HG03460 (cell line): ENCODE measurements at regions not wholly inside any gene's neighbourhood (a gene's known extent, or its start where the extent isn't known, plus 50 kb on each side); places are given as distances from the start of the nearest gene placed in this dataset.
A peak's percentile ranks its signal among the peaks of the same experiment; 100 is the strongest.
"Not testable (repeated sequence)": the region's sequence is repeated elsewhere in the genome, so short reads cannot be mapped to it uniquely, and the experiment has no call there.

Source experiments
- ATAC-seq: cut with Tn5 transposase; IDR thresholded peaks from one replicate; pipeline ENCODE4 v1.9.1; 2021; ENCODE audit not compliant: unreplicated experiment

DNA sequence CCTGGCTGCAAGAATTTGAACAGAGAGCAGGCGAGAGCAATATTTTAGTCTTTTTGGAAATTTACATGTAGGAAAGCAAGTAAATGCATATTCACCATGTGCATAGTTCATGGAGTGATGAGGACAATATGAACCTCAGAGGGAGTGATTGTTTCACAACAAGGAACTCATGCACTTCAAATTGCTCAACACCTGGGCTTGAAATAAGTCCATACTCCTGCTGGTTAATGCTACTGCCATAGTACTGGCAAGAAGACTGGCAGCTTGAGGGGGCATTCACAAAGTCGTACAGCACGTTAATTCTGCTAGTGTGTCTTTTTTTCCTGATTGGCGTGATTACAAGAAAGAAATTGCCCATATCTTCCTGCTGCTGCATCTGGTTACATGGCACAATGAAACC is 267.6 kb downstream of the PCDH17 start:
- no peak for ATAC-seq

DNA sequence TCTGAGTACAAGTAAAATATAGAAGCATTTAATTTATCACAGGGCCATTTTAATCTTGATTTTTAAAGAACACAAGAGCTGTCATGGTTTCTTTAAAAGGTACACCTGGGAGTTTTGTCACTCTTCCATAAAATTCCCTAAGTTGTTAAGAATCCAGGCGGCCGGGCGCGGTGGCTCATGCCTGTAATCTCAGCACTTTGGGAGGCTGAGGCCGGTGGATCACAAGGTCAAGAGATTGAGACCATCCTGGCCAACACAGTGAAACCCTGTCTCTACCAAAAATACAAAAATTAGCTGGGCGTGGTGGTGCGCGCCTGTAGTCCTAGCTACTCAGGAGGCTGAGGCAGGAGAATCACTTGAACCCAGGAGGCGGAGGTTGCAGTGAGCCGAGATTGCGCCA is 278.3 kb downstream of the PCDH17 start:
- not testable (repeated sequence) for ATAC-seq

- ATAC-seq = no peak
These were observed 286.5 kb downstream of the PCDH17 start for GRCh38 chr13:57918086-57918485.

DNA sequence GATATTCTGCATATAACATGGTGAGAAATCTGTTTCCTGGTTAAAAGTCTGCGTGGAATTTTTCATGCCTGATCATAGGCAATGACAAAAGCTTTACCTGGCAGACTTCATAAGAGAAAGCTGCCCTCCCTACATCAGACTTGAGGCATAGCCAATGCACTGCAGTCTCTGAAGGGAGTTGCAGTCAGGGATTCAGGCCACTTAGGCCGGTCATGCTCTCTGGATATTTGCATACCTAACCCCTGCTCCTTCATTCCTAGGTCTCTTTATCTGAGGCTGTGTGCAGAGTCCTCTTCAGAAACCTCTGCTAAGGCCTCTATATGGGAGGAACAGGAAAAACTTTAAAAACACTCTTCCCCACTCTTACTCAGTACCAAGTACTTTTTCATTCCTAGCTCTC is 287.4 kb downstream of the PCDH17 start:
- no peak for ATAC-seq

- ATAC-seq = no peak
These were observed 293.7 kb downstream of the PCDH17 start for GRCh38 chr13:57925250-57925649.

GRCh38 chr13:57925751-57926150 is 294.2 kb downstream of the PCDH17 start:
- no peak for ATAC-seq

DNA sequence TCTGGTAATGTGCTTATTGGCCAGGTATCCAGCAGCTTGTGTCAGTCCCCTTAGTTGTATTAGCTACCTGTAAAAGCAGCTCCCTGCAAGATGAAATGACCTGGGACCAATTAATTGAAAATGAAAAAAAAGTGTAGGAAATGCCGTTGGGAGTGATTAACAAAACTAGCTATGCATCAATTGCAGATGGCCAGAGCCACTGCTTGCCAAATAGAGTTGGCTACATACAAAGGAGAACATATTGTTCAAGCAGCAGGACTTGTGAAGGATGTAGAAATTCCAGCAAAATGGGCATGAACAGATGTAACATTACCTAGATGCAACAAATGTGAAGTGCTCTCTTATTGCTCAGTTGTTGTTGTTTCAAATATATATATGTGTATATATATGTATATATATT is 300.5 kb downstream of the PCDH17 start:
- ATAC-seq = no peak

- no peak for ATAC-seq
These were observed 302.1 kb downstream of the PCDH17 start for GRCh38 chr13:57933606-57934005.

DNA sequence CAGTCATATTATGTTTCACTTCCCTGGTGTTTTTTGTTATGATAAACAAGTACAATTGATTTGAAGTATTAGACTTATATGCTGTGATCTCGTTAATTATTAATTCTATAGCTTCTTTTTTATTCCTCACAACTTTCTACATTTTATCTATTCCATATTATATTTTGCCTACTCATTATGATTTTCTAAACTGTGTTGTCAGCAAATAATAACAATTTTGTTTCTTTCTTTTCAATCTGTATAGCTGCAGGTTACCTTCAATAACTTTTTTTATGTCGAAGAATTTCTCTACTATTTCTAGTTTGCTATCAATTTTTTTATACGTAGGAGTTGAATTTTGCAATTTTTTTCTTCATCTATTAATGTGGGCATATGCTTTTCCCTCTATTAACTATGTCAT is 304.4 kb downstream of the PCDH17 start:
- no peak for ATAC-seq

GRCh38 chr13:57946361-57946760 is 314.8 kb downstream of the PCDH17 start:
- ATAC-seq = peak; percentile 100

DNA sequence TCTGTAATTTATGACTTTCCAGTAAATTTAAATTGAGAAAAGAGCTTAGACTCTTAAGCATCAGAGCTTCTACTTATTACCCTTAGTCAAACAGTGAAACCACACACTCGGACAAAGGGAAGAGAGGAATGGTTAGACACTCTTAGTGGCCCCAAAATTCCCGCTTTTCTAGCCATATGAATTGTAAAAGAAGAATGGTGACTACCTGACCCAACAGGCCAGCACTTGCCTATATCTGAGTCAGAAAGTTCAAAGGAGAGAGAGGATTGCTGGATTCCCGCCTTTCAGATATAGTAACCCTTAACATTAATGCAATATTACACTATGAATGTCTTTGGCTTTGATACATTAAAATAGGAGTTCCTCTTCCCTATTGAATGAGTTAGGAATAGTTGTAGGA is 317.3 kb downstream of the PCDH17 start:
- no peak for ATAC-seq

GRCh38 chr13:57969951-57970350 is 338.4 kb downstream of the PCDH17 start:
- ATAC-seq = no peak

- ATAC-seq = no peak
These were observed 338.9 kb downstream of the PCDH17 start for GRCh38 chr13:57970404-57970803.

DNA sequence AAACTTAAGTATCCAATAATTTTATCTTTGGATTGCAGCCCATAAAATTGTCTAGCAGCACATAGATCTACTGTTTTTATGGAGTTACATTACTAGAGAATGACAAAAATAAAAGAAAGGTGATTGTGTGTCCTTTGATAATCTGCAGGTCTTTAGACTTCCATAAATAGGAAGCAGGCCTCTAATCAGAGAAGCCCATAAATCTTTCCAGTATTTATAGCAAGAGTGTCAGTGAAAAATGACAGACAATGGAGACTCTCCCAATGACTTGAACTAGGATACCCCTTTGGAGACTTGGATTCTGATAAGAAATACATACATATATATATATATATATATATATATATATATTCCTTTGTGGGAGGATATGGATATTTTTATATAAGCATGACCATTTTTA is 351.2 kb downstream of the PCDH17 start:
- ATAC-seq = no peak

DNA sequence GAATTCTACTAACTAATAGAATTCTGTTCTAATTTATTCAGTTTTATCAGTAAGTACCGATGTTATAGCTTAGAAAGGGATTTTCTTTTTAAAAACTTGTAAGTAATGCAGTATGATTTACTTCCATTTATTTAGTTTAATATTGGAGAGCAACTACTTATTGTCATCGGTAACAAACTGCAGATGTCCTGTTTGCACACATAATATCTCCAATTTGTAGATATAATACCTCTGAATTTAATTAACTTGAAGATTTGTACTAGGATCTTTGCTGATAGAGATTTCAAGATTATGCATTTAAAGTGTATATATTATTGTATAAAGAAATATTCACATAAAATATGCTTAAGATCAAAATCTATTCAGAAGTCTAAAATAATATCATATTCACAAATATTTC is 356.7 kb downstream of the PCDH17 start:
- no peak for ATAC-seq

DNA sequence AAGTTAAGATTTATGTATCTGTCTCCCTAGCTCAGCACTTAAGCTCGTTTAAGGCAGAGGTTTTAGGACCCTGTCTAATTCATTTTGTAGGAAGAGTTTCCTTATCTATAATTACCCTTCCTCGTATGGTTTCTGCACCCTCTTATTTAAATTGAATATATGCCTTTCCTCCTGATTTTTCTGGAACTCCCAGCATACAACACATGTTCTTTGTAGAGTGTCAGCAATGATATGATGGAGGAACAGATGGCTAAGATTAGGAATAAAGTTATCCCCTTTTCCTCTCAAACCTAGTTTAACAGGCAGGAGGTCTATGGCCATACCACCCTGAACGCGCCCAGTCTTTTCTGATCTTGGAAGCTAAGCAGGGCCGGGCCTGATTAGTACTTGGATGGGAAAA is 359.5 kb downstream of the PCDH17 start:
- no peak for ATAC-seq

GRCh38 chr13:57992416-57992815 is 360.9 kb downstream of the PCDH17 start:
- ATAC-seq = no peak

DNA sequence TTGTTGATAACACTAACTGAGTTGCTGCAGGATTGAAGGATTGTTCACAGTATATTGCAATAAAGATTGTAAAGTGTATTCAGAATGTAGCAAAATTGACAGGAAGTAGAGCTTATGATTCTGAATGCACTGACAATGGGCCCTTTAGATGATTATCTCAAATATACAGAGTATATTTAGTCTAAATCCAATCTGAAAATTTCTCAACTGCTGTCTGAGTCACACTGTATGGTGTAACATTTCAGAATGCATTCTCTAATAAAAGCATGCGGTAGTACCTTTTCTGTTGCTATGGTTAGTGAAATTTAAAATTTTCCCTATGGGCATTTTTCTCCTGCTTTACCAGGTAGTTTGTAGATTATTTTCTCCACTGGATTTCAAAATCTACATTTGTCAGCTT is 365.2 kb downstream of the PCDH17 start:
- no peak for ATAC-seq

GRCh38 chr13:58004751-58005150 is 373.2 kb downstream of the PCDH17 start:
- no peak for ATAC-seq

GRCh38 chr13:58018020-58018419 is 386.5 kb downstream of the PCDH17 start:
- no peak for ATAC-seq

DNA sequence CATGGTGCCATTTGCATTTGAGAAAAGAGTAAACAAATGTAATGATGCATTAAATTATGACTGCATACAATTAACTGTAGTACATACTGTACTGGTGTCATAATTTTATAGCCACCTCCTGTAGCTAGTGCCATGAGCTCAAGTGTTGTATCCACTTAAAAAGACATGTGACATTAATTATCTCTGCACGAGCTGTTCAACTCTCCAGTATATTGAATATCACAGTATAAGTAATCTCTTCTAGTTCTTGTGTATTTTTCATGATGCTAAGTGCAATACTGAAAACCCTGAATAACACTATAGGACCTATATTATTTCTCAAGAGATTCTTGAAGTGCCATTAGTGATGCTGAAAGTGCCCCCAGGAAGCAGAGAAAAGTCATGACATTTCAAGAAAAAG is 387.3 kb downstream of the PCDH17 start:
- ATAC-seq = no peak

GRCh38 chr13:58024103-58024502 is 392.6 kb downstream of the PCDH17 start:
- no peak for ATAC-seq

DNA sequence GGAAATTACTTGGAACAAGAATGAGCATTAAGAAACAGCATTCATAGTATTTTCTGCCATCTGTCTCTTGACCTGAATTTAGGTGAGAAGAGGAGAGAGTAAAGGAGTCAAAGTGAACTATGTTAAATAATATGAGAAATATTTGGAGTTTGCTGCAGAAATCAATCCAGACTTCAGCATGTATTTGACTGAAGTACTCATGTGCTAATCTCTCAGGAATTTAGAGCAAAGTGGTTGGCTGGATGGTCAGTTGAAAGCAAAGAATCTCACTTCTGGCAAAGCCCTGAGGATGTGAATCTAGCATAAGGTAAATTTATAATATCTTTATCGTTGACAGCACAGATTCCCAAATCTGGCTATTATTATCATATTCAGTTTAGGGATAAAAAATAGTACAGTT is 394.3 kb downstream of the PCDH17 start:
- no peak for ATAC-seq
